Testis (tissue), 2 donors: ENCODE measurements at regions not wholly inside any gene's neighbourhood (a gene's known extent, or its start where the extent isn't known, plus 50 kb on each side); places are given as distances from the start of the nearest gene placed in this dataset.

Source experiments
- CTCF ChIP-seq, 3 experiments: fragments of 450-650 bp in 2 of 3; fragments of 200-600 bp in 1 of 3; sonication (generic) in 1 of 3; IDR thresholded peaks; one replicate each; pipeline ENCODE4 v1.5.1; 2016 to 2019; ENCODE audit warnings: antibody characterized with exemption in 3 of 3, mild to moderate bottlenecking in 2 of 3, moderate library complexity in 1 of 3
- POLR2A ChIP-seq: fragments of 450-650 bp; IDR thresholded peaks from one replicate; pipeline ENCODE4 v1.6.1; 2017; ENCODE audit warnings: antibody characterized with exemption, mild to moderate bottlenecking, moderate library complexity

DNA sequence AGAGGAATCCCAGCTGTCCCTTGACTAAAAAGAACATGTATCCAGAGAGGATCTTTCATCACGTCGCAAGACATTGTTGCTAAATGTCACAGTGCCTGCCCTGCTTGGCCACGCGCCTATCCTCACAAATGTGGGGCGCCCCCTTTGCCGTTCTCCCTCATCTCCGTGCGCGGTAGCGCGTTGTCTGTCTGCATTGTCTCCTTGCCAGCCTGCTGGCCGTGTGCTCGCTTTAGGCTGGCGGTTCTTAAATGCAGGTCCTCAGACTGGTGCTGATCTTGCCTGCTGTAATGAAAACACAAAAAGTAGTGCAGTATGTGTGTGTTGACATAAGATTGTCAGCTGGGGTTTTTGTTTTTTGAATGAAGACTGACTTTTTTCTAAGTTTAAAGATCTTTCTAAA is 198.2 kb upstream of the RGS6 start:
- TF ChIP-seq CTCF (IDR thresholded peaks at IDR 0.05): no peak
- no peak for TF ChIP-seq POLR2A
